ENCODE measurements at regions not wholly inside any gene's neighbourhood (a gene's known extent, or its start where the extent isn't known, plus 50 kb on each side); places are given as distances from the start of the nearest gene placed in this dataset.
"Not testable (repeated sequence)": the region's sequence is repeated elsewhere in the genome, so short reads cannot be mapped to it uniquely, and the experiment has no call there.

GRCh38 chr10:6716516-6716915 lies 136.4 kb upstream of the PRKCQ start:
- no peak for ATAC-seq (ENCODE audit: low FRiP score)
- intact Hi-C loops (cut with DNase I) = no loop called here
- H3K9me3 ChIP-seq (ENCODE audit: control insufficient read depth, low read length) = no peaks in the 10 kb centered on the region
- H3K4me1 ChIP-seq (ENCODE audit: control insufficient read depth in 1 of 2, insufficient read depth in 2 of 2, low read length in 2 of 2) = no peaks in the 10 kb centered on the region
- peaks cover 0 to 1% of the 10 kb centered on the region in 2 donors for H3K27me3 ChIP-seq (ENCODE audit: control insufficient read depth in 1 of 2, insufficient read depth in 2 of 2, low read length in 1 of 2)
- H3K36me3 ChIP-seq (ENCODE audit: control insufficient read depth in 1 of 2, insufficient read depth in 2 of 2, low read length in 1 of 2) = no peaks in the 10 kb centered on the region
- H3K27ac ChIP-seq (ENCODE audit: low read depth in 1 of 2, low read length in 2 of 2) = no peak overlapping the region
- no peak for DNase-seq
- H3K4me3 ChIP-seq (ENCODE audit: low read length in 2 of 2) = no peak overlapping the region
- 47 to 57% methylated on average over 1 of the region's 1 CpG for WGBS, 2 donors

- no peak for ATAC-seq (ENCODE audit: low FRiP score)
These were observed 133.6 kb upstream of the PRKCQ start for GRCh38 chr10:6713716-6714115.

GRCh38 chr10:6713120-6713519 lies 133.0 kb upstream of the PRKCQ start:
- H3K9me3 ChIP-seq (ENCODE audit: control insufficient read depth, low read length) = no peaks in the 10 kb centered on the region
- H3K36me3 ChIP-seq (ENCODE audit: control insufficient read depth in 1 of 2, insufficient read depth in 2 of 2, low read length in 1 of 2) = no peaks in the 10 kb centered on the region
- no peaks in the 10 kb centered on the region for H3K4me1 ChIP-seq (ENCODE audit: control insufficient read depth in 1 of 2, insufficient read depth in 2 of 2, low read length in 2 of 2)
- H3K4me3 ChIP-seq (ENCODE audit: low read length in 2 of 2) = no peak overlapping the region
- DNase-seq = no peak
- WGBS, 2 donors = 63 to 66% methylated on average over 6 of the region's 6 CpGs
- intact Hi-C loops (cut with DNase I) = no loop called here
- no peak for ATAC-seq (ENCODE audit: low FRiP score)
- H3K27ac ChIP-seq (ENCODE audit: low read depth in 1 of 2, low read length in 2 of 2) = no peak overlapping the region
- peaks cover 0 to 1% of the 10 kb centered on the region in 2 donors for H3K27me3 ChIP-seq (ENCODE audit: control insufficient read depth in 1 of 2, insufficient read depth in 2 of 2, low read length in 1 of 2)

More at GRCh38 chr10:6713716-6714115, 133.6 kb upstream of the PRKCQ start:
- Histone ChIP-seq H3K27me3 (ENCODE audit: control insufficient read depth in 1 of 2, insufficient read depth in 2 of 2, low read length in 1 of 2) (peaks cover 0 to 1% of the 10 kb centered on the region in 2 donors), H3K9me3 (ENCODE audit: control insufficient read depth, low read length) (no peaks in the 10 kb centered on the region), H3K4me3 (ENCODE audit: low read length in 2 of 2) (no peak overlapping the region), H3K4me1 (ENCODE audit: control insufficient read depth in 1 of 2, insufficient read depth in 2 of 2, low read length in 2 of 2) (no peaks in the 10 kb centered on the region), H3K36me3 (ENCODE audit: control insufficient read depth in 1 of 2, insufficient read depth in 2 of 2, low read length in 1 of 2) (no peaks in the 10 kb centered on the region), H3K27ac (ENCODE audit: low read depth in 1 of 2, low read length in 2 of 2) (no peak overlapping the region)
- intact Hi-C loops (cut with DNase I) = no loop called here
- no peak for DNase-seq
- WGBS, 2 donors = 39 to 51% methylated on average over 7 of the region's 7 CpGs

- Histone ChIP-seq H3K27me3 (ENCODE audit: control insufficient read depth in 1 of 2, insufficient read depth in 2 of 2, low read length in 1 of 2) (peaks cover 0 to 1% of the 10 kb centered on the region in 2 donors), H3K9me3 (ENCODE audit: control insufficient read depth, low read length) (no peaks in the 10 kb centered on the region), H3K36me3 (ENCODE audit: control insufficient read depth in 1 of 2, insufficient read depth in 2 of 2, low read length in 1 of 2) (no peaks in the 10 kb centered on the region), H3K4me1 (ENCODE audit: control insufficient read depth in 1 of 2, insufficient read depth in 2 of 2, low read length in 2 of 2) (no peaks in the 10 kb centered on the region), H3K27ac (ENCODE audit: low read depth in 1 of 2, low read length in 2 of 2) (no peak overlapping the region), H3K4me3 (ENCODE audit: low read length in 2 of 2) (no peak overlapping the region)
- ATAC-seq (ENCODE audit: low FRiP score) (no peak), DNase-seq (no peak)
- 49 to 58% methylated on average over 15 to 17 of the region's 17 CpGs for WGBS, 2 donors
- intact Hi-C loops (cut with DNase I) = no loop called here
These were observed 131.8 kb upstream of the PRKCQ start for GRCh38 chr10:6711881-6712280.

GRCh38 chr10:6711408-6711841 lies 131.3 kb upstream of the PRKCQ start:
- H3K36me3 ChIP-seq (ENCODE audit: control insufficient read depth in 1 of 2, insufficient read depth in 2 of 2, low read length in 1 of 2) = no peaks in the 10 kb centered on the region
- WGBS, 2 donors = 63 to 70% methylated on average over 6 of the region's 6 CpGs
- no peaks in the 10 kb centered on the region for H3K9me3 ChIP-seq (ENCODE audit: control insufficient read depth, low read length)
- no peaks in the 10 kb centered on the region for H3K4me1 ChIP-seq (ENCODE audit: control insufficient read depth in 1 of 2, insufficient read depth in 2 of 2, low read length in 2 of 2)
- DNase-seq = no peak
- intact Hi-C loops (cut with DNase I) = no loop called here
- no peak overlapping the region for H3K4me3 ChIP-seq (ENCODE audit: low read length in 2 of 2)
- peaks cover 0 to 1% of the 10 kb centered on the region in 2 donors for H3K27me3 ChIP-seq (ENCODE audit: control insufficient read depth in 1 of 2, insufficient read depth in 2 of 2, low read length in 1 of 2)
- H3K27ac ChIP-seq (ENCODE audit: low read depth in 1 of 2, low read length in 2 of 2) = no peak overlapping the region
- no peak for ATAC-seq (ENCODE audit: low FRiP score)

- intact Hi-C loops (cut with DNase I) = no loop called here
- no peak for ATAC-seq (ENCODE audit: low FRiP score)
These were observed 127.3 kb upstream of the PRKCQ start for GRCh38 chr10:6707352-6707751.

GRCh38 chr10:6706725-6707124 lies 126.6 kb upstream of the PRKCQ start:
- Histone ChIP-seq H3K36me3 (ENCODE audit: control insufficient read depth in 1 of 2, insufficient read depth in 2 of 2, low read length in 1 of 2) (no peaks in the 10 kb centered on the region), H3K4me3 (ENCODE audit: low read length in 2 of 2) (no peak overlapping the region), H3K27ac (ENCODE audit: low read depth in 1 of 2, low read length in 2 of 2) (no peak overlapping the region), H3K4me1 (ENCODE audit: control insufficient read depth in 1 of 2, insufficient read depth in 2 of 2, low read length in 2 of 2) (no peaks in the 10 kb centered on the region), H3K27me3 (ENCODE audit: control insufficient read depth in 1 of 2, insufficient read depth in 2 of 2, low read length in 1 of 2) (no peaks in the 10 kb centered on the region), H3K9me3 (ENCODE audit: control insufficient read depth, low read length) (no peaks in the 10 kb centered on the region)
- intact Hi-C loops (cut with DNase I) = no loop called here
- DNase-seq = no peak
- 67 to 68% methylated on average over 4 of the region's 4 CpGs for WGBS, 2 donors
- no peak for ATAC-seq (ENCODE audit: low FRiP score)

More at GRCh38 chr10:6707352-6707751, 127.3 kb upstream of the PRKCQ start:
- Histone ChIP-seq H3K9me3 (ENCODE audit: control insufficient read depth, low read length) (no peaks in the 10 kb centered on the region), H3K36me3 (ENCODE audit: control insufficient read depth in 1 of 2, insufficient read depth in 2 of 2, low read length in 1 of 2) (no peaks in the 10 kb centered on the region), H3K27ac (ENCODE audit: low read depth in 1 of 2, low read length in 2 of 2) (no peak overlapping the region), H3K4me1 (ENCODE audit: control insufficient read depth in 1 of 2, insufficient read depth in 2 of 2, low read length in 2 of 2) (no peaks in the 10 kb centered on the region), H3K27me3 (ENCODE audit: control insufficient read depth in 1 of 2, insufficient read depth in 2 of 2, low read length in 1 of 2) (no peaks in the 10 kb centered on the region), H3K4me3 (ENCODE audit: low read length in 2 of 2) (no peak overlapping the region)
- 77 to 90% methylated on average over 4 of the region's 4 CpGs for WGBS, 2 donors
- no peak for DNase-seq

GRCh38 chr10:6704896-6705295 lies 124.8 kb upstream of the PRKCQ start:
- Histone ChIP-seq H3K4me3 (ENCODE audit: low read length in 2 of 2) (no peak overlapping the region), H3K4me1 (ENCODE audit: control insufficient read depth in 1 of 2, insufficient read depth in 2 of 2, low read length in 2 of 2) (no peaks in the 10 kb centered on the region), H3K9me3 (ENCODE audit: control insufficient read depth, low read length) (no peaks in the 10 kb centered on the region), H3K36me3 (ENCODE audit: control insufficient read depth in 1 of 2, insufficient read depth in 2 of 2, low read length in 1 of 2) (no peaks in the 10 kb centered on the region), H3K27ac (ENCODE audit: low read depth in 1 of 2, low read length in 2 of 2) (no peak overlapping the region), H3K27me3 (ENCODE audit: control insufficient read depth in 1 of 2, insufficient read depth in 2 of 2, low read length in 1 of 2) (no peaks in the 10 kb centered on the region)
- intact Hi-C loops (cut with DNase I) = no loop called here
- ATAC-seq (ENCODE audit: low FRiP score) (no peak), DNase-seq (no peak)
- WGBS, 2 donors = 52 to 76% methylated on average over 1 of the region's 1 CpG

GRCh38 chr10:6702833-6703232 lies 122.8 kb upstream of the PRKCQ start:
- H3K36me3 ChIP-seq (ENCODE audit: control insufficient read depth in 1 of 2, insufficient read depth in 2 of 2, low read length in 1 of 2); H3K4me1 ChIP-seq (ENCODE audit: control insufficient read depth in 1 of 2, insufficient read depth in 2 of 2, low read length in 2 of 2); intact Hi-C loops (cut with DNase I); ATAC-seq (ENCODE audit: low FRiP score); H3K27ac ChIP-seq (ENCODE audit: low read depth in 1 of 2, low read length in 2 of 2); H3K4me3 ChIP-seq (ENCODE audit: low read length in 2 of 2); H3K9me3 ChIP-seq (ENCODE audit: control insufficient read depth, low read length); H3K27me3 ChIP-seq (ENCODE audit: control insufficient read depth in 1 of 2, insufficient read depth in 2 of 2, low read length in 1 of 2); DNase-seq: not testable (repeated sequence)
- 85 to 94% methylated on average over 2 of the region's 2 CpGs for WGBS, 2 donors
